Liver (tissue), 8 donors: ENCODE measurements at regions not wholly inside any gene's neighbourhood (a gene's known extent, or its start where the extent isn't known, plus 50 kb on each side); places are given as distances from the start of the nearest gene placed in this dataset.

Experiments used
- DNase-seq: peaks from one replicate; pipeline ENCODE4 v3.0.0-alpha.2; 2017; ENCODE audit warnings: low spot score
- H3K27ac ChIP-seq, 2 donors: one replicate each; pipeline ENCODE4 v1.7.0; 2013; ENCODE audit warnings: inconsistent platforms in 2 of 2, low read length in 2 of 2, control low read depth in 1 of 2, low read depth in 1 of 2, mild to moderate bottlenecking in 1 of 2
- H3K27me3 ChIP-seq, 4 donors: one replicate each; pipeline versions ENCODE4 v1.6.1 to v1.7.0; 2013; ENCODE audit warnings: low read length in 3 of 4, inconsistent platforms in 1 of 4, mild to moderate bottlenecking in 1 of 4, moderate library complexity in 1 of 4; ENCODE audit not compliant: control insufficient read depth in 4 of 4, insufficient read depth in 4 of 4
- H3K36me3 ChIP-seq, 4 donors: one replicate each; pipeline versions ENCODE4 v1.6.1 to v1.7.0; 2013; ENCODE audit warnings: low read length in 3 of 4, mild to moderate bottlenecking in 3 of 4, low read depth in 1 of 4, moderate library complexity in 1 of 4; ENCODE audit not compliant: control insufficient read depth in 4 of 4, insufficient read depth in 3 of 4
- H3K4me1 ChIP-seq, 4 donors: one replicate each; pipeline versions ENCODE4 v1.6.1 to v1.7.0; 2013; ENCODE audit warnings: low read length in 3 of 4, mild to moderate bottlenecking in 3 of 4, moderate library complexity in 1 of 4; ENCODE audit not compliant: control insufficient read depth in 4 of 4, insufficient read depth in 4 of 4
- H3K4me3 ChIP-seq, 3 donors: one replicate each; pipeline versions ENCODE4 v1.6.1 to v1.7.0; 2013; ENCODE audit warnings: low read length in 3 of 3, control low read depth in 1 of 3, low read depth in 1 of 3, mild to moderate bottlenecking in 1 of 3
- H3K9ac ChIP-seq, 2 donors: one replicate each; pipeline ENCODE4 v1.7.0; 2013; ENCODE audit warnings: low read length in 2 of 2, mild to moderate bottlenecking in 2 of 2, moderate library complexity in 2 of 2, control low read depth in 1 of 2, low read depth in 1 of 2
- H3K9me3 ChIP-seq, 4 donors: one replicate each; pipeline versions ENCODE4 v1.6.1 to v1.7.0; 2013; ENCODE audit warnings: low read length in 3 of 4; ENCODE audit not compliant: control insufficient read depth in 4 of 4
- CTCF ChIP-seq: fragments of 150-350 bp; IDR thresholded peaks from 2 replicates; pipeline ENCODE4 v1.5.1; 2017; ENCODE audit warnings: improper control_type of control experiment, low read depth, low read length; ENCODE audit not compliant: missing input control
- EGR1 ChIP-seq, 2 donors: IDR thresholded peaks; 2 replicates each; pipeline ENCODE4 v1.6.1; 2016 to 2018; ENCODE audit warnings: antibody characterized with exemption in 2 of 2, low read depth in 2 of 2
- FOXA2 ChIP-seq: IDR thresholded peaks from 2 replicates; pipeline ENCODE4 v1.6.1; 2016; ENCODE audit warnings: antibody characterized with exemption
- GABPA ChIP-seq, 2 donors: IDR thresholded peaks in 1 of 2; conservative IDR thresholded peaks in 1 of 2; 2 replicates each; pipeline ENCODE4 v1.6.1; 2016; ENCODE audit warnings: antibody characterized with exemption in 2 of 2, mild to moderate bottlenecking in 1 of 2, moderate library complexity in 1 of 2
- JUND ChIP-seq, 2 donors: IDR thresholded peaks; 2 replicates each; pipeline ENCODE4 v1.6.1; 2016; ENCODE audit warnings: antibody characterized with exemption in 2 of 2
- MAX ChIP-seq: IDR thresholded peaks from 2 replicates; pipeline ENCODE4 v1.6.1; 2016; ENCODE audit warnings: antibody characterized with exemption
- NR2F2 ChIP-seq: IDR thresholded peaks from 2 replicates; pipeline ENCODE4 v1.6.1; 2016; ENCODE audit warnings: antibody characterized with exemption
- RAD21 ChIP-seq, 2 donors: IDR thresholded peaks; 2 replicates each; pipeline ENCODE4 v1.6.1; 2016; ENCODE audit warnings: antibody characterized with exemption in 2 of 2, mild to moderate bottlenecking in 2 of 2
- REST ChIP-seq: IDR thresholded peaks from 2 replicates; pipeline ENCODE4 v1.6.1; 2016; ENCODE audit warnings: antibody characterized with exemption, mild to moderate bottlenecking
- RXRA ChIP-seq, 2 donors: IDR thresholded peaks; 2 replicates each; pipeline ENCODE4 v1.6.1; 2017 to 2018; ENCODE audit warnings: antibody characterized with exemption in 2 of 2, mild to moderate bottlenecking in 1 of 2
- SP1 ChIP-seq: IDR thresholded peaks from 2 replicates; pipeline ENCODE4 v1.6.1; 2018; ENCODE audit warnings: antibody characterized with exemption, mild to moderate bottlenecking
- TAF1 ChIP-seq: conservative IDR thresholded peaks from 2 replicates; pipeline ENCODE4 v1.6.1; 2016; ENCODE audit warnings: antibody characterized with exemption, mild to moderate bottlenecking
- YY1 ChIP-seq: IDR thresholded peaks from 2 replicates; pipeline ENCODE4 v1.6.1; 2016; ENCODE audit warnings: antibody characterized with exemption, mild to moderate bottlenecking
- WGBS: extraction: QIAGEN DNeasy Blood & Tissue Kit; methylation state at CpG from one replicate; pipeline ENCODE4 v1.1.7; 2013; 5-methylcytosine and 5-hydroxymethylcytosine counted together
- donor health status: healthy.
- donor health status: healthy.
- donor health status: healthy.
- donor health status: healthy.
- donor health status: healthy.

GRCh38 chr4:183852910-183853547 is 52.1 kb upstream of the STOX2 start (continued):
- no peak for TF ChIP-seq REST
- TF ChIP-seq YY1: no peak
- no peak for TF ChIP-seq JUND (IDR thresholded peaks at IDR 0.05)
- no peak for TF ChIP-seq NR2F2
- no peak for TF ChIP-seq FOXA2

GRCh38 chr4:183853548-183853940 is 51.6 kb upstream of the STOX2 start:
- H3K4me3 ChIP-seq: no peak overlapping the region
- H3K9me3 ChIP-seq: no peaks in the 10 kb centered on the region
- 66% methylated on average over 5 of the region's 5 CpGs for WGBS
- peaks cover 0 to 2% (median 1%) of the 10 kb centered on the region in 4 donors for H3K4me1 ChIP-seq
- H3K27ac ChIP-seq: no peak overlapping the region
- H3K9ac ChIP-seq: no peak overlapping the region
- DNase-seq: no peak
- no peaks in the 10 kb centered on the region for H3K27me3 ChIP-seq
- TF ChIP-seq TAF1 (no peak), RAD21 (IDR thresholded peaks at IDR 0.05) (no peak), EGR1 (IDR thresholded peaks at IDR 0.05; ENCODE audit: low read depth in 2 of 2) (no peak), SP1 (no peak), REST (no peak), RXRA (IDR thresholded peaks at IDR 0.05) (no peak), CTCF (no peak), MAX (no peak), JUND (IDR thresholded peaks at IDR 0.05) (no peak), NR2F2 (no peak), GABPA (IDR thresholded peaks at IDR 0.05 in 1 of 2, conservative IDR thresholded peaks at IDR 0.05 in 1 of 2) (no peak), YY1 (no peak)
- no peaks in the 10 kb centered on the region for H3K36me3 ChIP-seq
